ENCODE measurements at regions not wholly inside any gene's neighbourhood (a gene's known extent, or its start where the extent isn't known, plus 50 kb on each side); places are given as distances from the start of the nearest gene placed in this dataset.

DNA sequence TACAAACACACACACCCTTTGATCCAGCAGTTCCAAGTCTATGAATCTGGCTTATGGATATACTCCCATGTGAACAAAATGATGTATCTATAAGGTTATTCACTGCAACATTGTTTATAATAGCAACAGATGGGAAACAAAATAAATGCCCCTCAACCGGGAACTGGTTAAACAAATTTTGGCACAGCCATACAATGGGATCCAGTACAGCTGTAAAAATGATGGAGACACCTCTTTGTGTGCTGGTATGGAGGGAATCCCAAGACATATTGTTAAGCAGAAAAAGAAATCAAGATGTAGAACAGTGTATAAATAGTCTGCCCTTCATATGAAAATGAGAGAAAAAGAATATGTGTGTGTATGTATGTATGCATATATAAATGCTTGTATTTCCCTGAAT is 155.5 kb downstream of the SNX10 start:
- H3K27ac ChIP-seq = no peak overlapping the region
- TF ChIP-seq, protein P1, sequence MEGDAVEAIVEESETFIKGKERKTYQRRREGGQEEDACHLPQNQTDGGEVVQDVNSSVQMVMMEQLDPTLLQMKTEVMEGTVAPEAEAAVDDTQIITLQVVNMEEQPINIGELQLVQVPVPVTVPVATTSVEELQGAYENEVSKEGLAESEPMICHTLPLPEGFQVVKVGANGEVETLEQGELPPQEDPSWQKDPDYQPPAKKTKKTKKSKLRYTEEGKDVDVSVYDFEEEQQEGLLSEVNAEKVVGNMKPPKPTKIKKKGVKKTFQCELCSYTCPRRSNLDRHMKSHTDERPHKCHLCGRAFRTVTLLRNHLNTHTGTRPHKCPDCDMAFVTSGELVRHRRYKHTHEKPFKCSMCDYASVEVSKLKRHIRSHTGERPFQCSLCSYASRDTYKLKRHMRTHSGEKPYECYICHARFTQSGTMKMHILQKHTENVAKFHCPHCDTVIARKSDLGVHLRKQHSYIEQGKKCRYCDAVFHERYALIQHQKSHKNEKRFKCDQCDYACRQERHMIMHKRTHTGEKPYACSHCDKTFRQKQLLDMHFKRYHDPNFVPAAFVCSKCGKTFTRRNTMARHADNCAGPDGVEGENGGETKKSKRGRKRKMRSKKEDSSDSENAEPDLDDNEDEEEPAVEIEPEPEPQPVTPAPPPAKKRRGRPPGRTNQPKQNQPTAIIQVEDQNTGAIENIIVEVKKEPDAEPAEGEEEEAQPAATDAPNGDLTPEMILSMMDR (conservative IDR thresholded peaks at IDR 0.05) = no peak

DNA sequence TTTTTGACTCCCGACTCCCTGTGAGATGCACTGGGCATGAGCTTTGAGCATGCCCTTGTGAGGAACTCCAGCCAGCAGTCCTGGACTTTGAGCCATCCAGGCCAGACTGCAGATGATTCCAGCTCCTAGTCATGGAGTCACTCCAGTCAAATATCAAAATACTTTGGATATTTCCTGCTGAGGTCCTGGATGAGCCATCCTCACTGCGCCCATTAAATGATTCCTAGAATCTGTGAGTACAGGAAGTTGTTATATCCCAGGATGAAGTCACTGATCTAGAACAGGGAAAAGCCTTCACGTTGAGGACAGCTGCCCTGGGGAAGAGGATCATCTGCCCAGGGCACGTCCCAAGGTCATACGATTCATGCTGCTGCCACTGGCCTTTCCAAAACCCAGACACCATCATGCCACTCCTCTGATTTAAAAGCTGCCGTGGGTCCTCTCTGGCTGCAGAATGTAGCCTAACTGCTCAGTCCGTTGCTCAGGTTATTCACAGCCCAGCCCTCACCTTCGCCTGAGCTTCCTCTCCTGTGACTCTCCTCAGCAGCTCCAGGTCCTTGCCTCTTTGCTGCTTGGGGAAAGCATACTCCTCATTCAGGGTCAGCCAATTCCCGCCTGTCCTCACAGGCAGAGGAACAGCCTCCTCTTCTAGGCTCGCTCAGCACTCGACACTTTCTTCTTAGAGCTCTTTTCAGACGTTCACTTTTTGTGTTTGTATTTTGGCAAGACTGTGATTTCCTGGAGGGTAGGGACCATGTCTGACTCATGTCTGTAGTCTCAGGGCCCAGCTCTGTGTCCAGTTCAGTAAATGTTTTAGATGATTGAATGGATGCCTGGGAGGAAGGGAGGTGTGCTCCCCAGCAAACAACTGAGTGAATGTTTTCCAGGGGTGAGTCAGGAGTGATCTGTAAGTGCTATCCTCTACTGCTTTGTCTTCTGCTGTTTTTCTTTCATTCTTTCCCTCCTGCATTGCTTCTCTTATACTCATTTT is 157.8 kb downstream of the SNX10 start:
- no peak overlapping the region for H3K27ac ChIP-seq
- TF ChIP-seq, protein P1 (conservative IDR thresholded peaks at IDR 0.05) = no peak

DNA sequence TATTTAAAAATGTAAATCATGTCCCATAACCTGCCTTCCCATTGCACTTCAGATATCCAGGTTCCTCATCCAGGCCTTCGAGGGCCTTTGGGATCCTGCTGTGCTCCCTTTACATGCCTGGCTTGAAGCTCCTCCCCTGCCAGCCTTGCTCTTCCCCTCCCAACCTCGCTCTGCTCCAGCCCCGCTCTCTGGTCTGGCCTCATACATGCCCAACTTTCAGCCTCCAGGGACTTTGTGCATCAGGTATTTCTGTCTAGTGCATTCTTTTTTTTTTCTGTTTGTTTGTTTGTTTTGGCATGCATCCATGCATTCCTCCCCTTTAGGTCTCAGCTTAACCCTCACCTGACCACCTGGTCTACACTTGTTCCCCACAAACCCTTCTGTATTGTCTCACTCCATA is 160.3 kb downstream of the SNX10 start:
- no peak overlapping the region for H3K27ac ChIP-seq
- TF ChIP-seq, protein P1 (conservative IDR thresholded peaks at IDR 0.05) = no peak

DNA sequence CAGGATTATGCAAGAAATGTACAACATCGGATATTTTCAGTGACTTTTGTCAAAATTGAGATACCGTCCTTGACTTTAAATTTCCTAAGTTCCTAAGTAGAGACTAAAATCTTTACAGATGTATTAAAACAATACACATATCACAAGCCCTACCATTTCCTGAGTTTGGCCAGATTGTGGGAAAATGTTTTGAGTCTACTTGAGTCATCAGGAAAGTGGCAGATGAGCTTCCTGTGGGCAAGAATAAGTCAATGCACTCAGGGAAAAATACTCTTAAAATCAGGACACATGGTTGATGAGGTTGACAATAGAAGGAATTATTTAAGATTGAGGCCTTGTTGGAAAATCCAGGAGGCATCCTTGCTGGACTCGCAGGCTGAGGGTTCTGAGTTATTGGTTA is 162.5 kb downstream of the SNX10 start:
- TF ChIP-seq, protein P1 (conservative IDR thresholded peaks at IDR 0.05) = no peak
- H3K27ac ChIP-seq = no peak overlapping the region

DNA sequence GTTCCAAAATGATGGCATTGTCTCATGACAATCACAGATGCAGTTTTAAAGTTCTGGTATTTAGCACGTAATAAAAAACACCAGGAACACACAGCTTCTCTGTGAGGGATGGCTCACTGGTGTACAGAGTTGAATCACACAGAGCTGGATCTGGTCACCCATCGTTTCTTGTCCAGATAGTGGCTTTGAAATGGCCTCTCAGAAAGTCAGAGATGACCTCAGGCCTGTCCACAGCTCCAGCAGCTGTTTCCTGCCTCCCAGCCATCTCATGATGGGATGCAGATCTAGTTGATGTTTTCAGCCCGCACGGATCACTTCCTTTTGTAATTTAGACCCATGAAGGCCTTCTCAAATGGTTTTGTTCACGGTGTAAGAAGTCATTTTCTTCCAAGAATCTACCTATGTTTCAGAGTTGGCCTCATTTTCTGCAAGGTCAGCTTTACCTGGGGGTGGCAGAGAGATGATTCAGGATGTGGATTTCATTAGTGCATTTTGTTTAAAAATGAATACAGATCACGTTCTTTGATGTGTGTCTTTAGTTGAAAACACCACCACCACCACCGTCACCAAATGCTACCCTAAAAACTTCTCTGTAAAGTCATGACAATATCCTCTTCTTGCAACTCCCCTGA is 166.2 kb downstream of the SNX10 start:
- TF ChIP-seq, protein P1 (conservative IDR thresholded peaks at IDR 0.05) = no peak
- no peak overlapping the region for H3K27ac ChIP-seq

DNA sequence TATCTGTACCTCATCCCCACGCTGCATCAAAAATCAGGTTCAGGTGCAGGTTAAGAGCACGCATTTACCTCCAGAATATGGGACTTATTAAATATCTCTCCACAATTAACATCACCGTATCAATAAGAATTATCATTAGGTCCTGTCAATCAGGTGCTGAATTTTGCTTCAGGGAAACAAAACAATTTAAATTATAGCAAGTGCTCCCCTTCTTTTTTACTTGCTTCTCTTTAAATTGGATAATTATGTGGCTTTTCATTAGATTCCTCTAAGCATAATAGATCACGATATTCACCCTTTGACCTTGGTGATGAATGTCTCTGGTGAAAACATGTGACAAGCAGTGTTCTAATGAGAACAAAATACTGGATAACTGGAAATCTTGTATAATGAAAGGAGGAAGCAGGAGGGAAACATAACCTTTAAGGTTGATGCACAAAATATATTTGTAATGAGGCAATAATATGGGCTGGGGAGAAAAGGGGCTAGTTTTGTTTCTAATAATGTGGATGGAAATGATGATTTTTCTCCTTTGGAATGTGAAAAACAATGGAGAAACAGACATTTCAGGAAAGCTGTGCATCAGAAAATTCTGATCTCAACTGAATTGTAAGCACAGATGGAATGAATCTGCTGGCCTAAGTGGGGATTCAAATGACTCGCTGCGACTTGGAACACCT is 166.9 kb downstream of the SNX10 start:
- no peak overlapping the region for H3K27ac ChIP-seq

More for the DNA sequence above, 166.9 kb downstream of the SNX10 start:
- TF ChIP-seq, protein P1 (conservative IDR thresholded peaks at IDR 0.05) = no peak

All from VCaP (cell line).